ENCODE measurements at regions not wholly inside any gene's neighbourhood (a gene's known extent, or its start where the extent isn't known, plus 50 kb on each side); places are given as distances from the start of the nearest gene placed in this dataset.
"Not testable (repeated sequence)": the region's sequence is repeated elsewhere in the genome, so short reads cannot be mapped to it uniquely, and the experiment has no call there.

DNA sequence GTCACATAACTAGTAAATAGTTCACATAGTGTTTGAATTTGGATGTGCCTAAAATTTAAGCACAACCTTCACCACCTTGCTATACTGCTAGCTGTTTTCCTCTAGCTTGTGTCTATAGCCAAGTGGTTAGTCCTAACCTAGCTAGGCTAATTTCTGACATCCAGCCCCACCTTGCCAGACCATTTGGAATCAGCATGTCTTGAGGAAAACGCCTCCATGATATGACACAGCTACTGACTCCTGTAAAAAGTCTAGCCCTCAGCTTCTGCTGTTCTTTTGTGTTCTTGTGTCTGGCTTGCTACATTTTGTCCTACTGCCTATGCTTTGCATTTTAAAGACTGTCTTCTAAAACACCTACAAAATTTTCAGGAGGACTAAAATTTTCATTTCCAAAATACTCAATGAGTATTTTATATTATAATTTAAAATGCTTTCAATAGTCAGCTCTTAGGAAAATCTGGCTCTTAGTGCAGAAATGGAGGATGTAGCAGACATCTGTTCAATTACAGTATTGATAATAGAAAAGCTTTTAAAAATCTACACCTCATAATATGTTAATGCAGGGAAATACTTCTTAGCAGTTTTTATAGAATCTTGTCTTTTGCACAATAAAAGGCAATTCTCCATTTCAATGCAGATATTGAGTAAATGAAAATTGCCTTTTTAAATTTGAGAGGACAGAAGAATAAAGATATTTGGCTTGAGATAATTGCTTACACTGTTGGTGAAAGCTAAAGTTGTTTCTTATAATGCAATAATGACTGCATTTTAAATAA, 160.8 kb upstream of the APP start:
- no peak for DNase-seq (ENCODE audit: low read depth)

DNA sequence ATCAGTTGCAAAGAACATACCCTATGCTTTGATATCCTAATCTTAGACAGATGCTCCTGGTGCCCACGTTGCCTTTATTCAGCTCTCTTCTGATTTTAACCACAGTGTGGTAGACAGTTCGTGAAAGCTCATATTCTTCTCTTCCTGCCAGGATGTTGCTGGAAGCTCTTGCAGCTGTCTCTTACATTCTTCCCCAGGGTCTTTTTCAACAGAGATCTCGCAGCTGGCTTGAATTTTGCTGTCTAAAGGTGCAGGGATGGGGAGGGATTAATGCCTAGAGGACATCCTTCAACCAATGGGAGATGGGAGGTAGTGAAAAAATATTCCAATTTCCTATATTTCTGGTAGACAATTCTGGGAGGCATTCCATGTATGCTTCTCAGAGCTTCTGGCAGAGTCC, 150.0 kb upstream of the APP start:
- DNase-seq (ENCODE audit: low read depth), result no peak

DNA sequence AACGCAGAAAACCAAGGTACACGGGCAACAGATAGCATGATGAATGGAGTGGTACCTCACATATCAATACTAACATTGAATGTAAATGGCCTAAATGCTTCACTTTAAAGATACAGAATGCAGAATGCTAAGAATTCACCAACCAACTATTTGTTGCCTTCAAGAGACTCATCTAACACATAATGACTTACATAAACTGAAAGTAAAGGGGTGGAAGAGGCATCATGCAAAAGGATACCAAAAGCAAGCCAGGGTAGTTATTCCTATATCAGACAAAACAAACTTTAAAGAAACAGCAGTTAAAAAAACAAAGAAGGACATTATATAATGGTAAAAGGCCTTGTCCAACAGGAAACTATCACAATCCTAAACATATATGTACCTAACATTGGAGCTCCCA, 137.1 kb upstream of the APP start:
- DNase-seq (ENCODE audit: low read depth), result no peak

DNA sequence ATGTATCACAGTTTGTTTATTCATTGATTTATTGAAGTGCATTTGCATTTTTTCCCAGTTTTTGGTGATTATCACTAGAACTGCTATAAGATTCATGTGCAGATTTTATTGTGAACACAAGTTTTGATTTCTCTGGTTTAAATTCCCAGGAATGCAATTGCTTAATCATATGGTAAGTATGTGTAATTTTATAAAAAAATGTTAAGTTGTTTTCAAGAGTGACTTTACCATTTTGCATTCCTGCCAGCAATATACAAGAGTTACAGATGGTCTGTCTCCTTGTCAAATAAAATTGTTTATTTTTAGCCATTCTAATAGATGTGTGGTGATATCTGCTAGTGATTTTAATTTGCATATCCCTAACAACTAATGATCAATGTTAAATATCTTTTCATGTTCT, 127.3 kb upstream of the APP start:
- no peak for DNase-seq (ENCODE audit: low read depth)

DNA sequence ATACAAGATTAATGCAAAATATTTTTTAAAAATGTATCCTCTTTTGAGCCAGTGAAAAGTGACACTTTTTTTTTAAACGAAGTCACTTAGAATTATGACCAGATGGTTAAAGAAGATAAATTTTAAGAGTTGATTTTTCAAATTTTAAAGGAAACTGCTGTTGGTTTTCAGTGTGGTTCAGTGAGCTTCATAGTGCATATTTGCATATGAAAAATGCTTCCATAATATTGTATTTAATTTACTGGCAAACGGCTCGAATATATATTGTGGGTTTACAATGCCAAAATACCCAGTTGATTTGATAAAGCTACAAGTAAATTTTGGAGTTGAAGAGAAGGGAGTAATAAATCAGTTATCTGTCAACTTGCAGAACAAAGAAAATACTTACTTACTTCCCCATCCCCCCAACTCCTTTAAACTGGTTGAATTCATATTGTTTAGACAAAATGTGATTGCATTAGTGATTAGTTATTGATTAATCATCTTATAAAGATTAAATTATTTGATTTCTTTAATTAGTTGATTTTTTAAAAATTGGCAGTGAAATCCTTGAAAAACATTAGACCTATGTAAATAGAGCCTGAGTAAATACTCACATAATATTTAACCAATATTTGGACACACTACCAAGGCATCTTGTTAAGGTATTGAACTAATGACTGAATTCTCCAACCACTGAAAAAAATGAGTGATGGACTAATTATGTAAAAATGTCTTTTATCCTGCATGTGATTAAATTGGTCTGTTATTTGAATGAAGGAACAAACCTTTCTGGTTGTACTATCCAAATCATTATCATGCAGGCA, 122.8 kb upstream of the APP start:
- no peak for DNase-seq (ENCODE audit: low read depth)

DNA sequence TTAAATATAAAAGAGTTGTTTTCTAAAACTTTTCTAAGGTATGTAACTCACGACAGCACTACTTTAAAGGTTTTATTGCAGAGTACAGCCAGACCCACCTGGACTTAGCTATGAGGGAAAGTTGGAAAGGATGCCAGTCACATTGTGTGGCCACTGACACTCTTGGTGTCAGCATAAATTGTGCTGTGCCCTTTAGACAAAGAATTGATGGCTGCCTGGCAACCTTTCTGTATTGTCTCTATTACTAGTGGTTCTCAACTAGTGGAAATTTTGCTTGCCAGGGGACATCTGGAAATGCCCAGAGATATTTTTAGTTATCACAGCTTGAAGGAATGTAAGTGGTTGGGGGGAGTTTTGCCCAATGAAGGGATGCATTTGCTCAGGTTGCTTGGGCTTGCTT, 117.5 kb upstream of the APP start:
- DNase-seq (ENCODE audit: low read depth), result no peak

DNA sequence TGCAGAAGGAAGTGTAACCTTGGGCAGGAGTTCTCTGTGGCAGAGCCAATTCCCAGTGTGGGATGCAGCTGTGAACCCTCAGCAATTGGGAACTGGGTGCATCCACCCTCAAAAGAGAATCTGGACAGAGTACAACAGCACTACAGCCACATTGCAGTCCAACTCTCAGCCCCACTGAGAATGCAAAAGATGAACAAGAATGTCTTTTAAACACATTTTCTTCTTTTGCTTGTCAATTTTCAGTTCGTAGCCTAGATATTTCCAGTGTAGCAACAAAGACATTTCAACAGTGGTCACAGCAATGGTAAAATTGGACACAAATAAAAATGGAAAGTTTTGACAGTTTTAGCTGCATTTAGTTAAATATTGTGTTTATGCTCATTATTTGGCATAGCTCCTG, 114.0 kb upstream of the APP start:
- DNase-seq (ENCODE audit: low read depth), result no peak

DNA sequence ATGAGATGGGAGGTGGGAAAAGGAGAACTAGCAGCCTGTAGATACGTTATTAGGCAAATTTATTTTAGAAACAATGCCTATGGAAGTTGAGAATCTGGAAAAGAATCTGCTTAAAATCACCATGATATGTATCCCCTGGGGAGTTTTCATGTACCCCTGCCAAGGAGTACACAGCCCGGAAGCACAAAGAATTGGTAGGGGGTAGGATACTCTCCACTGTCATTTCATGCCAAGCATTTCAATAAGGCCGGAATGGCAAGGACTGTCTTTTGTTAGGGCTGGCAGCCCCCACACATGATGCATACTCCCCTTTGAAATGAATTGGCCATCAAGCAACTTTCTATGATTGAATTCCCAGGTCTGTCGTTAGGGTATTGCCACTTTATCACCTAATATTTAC, 111.5 kb upstream of the APP start:
- no peak for DNase-seq (ENCODE audit: low read depth)

DNA sequence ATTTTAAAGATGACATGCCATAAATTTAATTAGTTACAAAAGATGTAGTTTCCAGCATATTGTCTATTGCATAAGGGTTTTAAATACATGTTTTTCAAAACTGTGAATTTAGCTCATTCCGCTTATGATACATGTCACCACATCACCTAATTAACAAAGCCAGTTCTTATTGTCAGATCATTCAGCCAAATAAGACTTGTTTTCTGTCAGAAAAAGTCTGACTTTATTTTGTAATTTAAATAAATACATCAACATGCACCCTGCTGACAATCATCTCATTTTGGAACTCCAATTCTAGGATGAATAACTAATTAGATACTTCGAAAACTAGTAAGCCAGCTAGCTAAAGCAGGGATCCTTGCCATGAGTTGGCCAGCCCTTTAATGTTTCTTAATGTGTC, 110.9 kb upstream of the APP start:
- DNase-seq (ENCODE audit: low read depth), result no peak

DNA sequence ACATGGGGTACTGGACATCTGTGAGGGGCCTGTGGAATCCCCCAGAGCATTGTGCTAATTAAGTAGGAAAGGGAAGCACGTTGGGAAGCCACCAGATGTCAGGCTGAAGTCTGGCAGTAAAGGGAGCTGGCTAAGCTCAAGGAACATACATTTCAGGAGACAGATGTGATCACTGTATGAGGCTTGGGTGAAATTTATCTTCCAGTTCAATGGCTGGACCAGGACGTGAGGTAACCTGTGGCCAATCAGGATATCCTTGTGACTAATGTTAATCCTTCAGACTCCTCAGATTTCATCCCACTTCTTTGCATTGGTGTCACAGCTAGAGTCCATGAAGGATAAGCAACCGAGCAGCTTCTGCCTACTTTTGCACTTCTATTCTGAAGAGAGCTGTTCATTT, 110.2 kb upstream of the APP start:
- peak; percentile 1 for DNase-seq (ENCODE audit: low read depth)

DNA sequence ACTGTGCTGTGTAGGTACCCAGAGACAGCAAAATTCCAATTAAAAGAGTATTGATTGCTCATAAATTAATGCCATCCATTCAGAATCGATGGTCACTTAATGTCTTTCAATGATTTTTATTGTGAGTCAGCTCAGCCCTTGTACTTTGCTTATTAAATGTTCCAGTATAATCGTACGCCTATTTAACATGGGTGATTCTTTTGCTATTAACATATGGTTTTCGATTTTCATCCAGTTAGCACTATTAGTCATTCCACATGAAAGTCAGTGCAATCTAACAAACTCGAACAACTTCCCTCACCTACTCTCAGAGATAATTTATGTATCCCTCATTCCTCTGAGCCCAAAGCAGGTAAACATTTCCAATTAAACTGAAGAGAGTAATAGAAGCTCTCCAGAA, 109.6 kb upstream of the APP start:
- no peak for DNase-seq (ENCODE audit: low read depth)

DNA sequence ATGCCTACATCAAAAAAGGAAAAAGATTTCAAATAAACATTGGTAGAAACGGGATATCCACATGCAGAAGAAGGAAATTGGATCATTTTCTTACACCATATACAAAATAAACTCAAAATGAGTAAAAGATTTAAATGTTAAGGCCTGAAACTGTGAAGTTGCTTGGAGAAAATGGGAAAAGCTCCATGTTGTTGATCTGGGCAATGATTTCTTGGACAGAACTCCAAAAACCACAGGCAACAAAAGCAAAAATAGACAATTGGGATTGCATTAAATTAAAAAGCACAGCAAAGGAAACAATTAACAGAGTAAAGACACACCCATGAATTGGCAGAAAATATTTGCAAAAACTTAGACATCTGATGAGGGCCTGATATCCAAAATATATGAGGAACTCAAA, 105.2 kb upstream of the APP start:
- no peak for DNase-seq (ENCODE audit: low read depth)

DNA sequence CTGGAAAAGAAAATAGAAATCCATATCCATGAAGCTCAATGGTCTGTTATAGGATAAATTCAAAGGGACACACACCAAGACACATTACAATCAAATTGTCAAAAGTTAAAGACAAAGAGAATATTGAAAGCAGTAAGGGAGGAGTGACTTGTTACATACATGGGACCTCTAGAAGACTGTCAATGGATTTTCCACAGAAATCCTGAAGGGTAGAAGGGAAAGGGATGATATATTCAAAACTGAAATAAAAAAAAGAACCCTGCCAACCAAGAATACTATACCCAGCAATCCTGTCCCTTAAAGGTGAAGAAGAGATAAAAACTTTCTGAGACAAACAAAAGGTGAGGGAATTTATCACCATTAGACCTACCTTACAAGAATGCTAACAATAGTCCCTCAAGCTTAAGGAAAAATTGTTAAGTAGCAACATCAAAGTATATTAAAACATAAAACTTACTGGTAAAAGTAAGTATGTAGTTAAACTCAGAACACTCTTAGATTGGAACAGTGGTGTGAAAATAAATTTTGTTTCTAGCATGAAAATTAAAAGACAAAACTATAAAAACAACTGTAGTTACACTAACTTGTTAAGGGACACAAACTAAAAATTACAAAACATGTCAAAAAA, 103.2 kb upstream of the APP start:
- no peak for DNase-seq (ENCODE audit: low read depth)

DNA sequence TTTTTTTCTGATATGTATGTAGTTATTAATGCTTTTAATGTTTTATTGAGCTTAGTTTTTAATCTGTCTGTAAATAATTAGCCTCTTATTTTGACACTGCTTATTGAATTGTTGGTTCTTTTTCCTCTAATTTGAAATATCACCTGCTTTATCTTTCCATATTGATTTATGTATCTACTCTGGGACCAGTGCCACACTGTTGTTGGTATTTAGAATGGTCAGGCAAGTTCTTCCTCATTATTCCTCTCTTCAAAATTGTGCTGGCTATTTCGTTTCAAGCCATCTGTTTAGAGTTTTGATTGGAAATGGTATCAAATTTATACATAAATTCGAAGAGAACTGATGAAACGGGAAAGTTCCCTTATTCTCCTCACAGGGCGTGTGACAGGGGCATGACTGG, 96.8 kb upstream of the APP start:
- DNase-seq (ENCODE audit: low read depth), result no peak

DNA sequence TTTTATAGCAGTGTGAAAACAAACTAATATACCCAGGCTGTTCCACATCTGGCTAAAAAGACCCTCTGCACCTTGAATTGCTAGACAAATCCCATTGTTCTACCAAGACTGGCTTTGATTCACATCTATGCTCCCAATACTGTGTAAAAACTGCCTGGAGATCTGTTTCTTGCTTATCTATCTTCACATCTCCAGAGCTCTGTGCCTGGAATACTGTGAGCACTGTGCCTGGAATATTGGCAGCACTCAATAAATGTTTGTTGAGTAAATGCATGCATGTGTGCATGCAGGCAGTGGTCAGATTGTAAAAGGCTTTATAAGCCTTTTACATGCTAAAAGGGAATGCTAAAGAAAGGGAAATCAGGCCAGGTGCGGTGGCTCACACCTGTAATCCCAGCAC, 75.5 kb upstream of the APP start:
- no peak for DNase-seq (ENCODE audit: low read depth)

DNA sequence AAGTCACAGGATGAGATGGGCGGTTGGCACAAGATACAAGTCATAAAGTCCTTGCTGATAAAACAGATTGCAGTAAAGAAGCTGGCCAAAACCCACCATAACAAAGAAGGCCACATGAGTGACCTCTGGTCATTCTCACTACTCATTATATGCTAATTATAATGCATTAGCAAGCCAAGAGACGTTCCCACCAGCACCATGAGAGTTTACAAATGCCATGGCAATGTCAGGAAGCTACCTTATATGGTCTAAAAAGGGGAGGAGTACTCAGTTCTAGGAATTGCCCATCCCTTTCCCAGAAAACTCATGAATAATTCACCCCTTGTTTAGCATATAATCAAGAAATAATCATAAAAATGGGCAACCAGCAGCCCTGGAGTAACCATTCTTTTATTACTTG, 74.9 kb upstream of the APP start:
- DNase-seq (ENCODE audit: low read depth), result no peak

DNA sequence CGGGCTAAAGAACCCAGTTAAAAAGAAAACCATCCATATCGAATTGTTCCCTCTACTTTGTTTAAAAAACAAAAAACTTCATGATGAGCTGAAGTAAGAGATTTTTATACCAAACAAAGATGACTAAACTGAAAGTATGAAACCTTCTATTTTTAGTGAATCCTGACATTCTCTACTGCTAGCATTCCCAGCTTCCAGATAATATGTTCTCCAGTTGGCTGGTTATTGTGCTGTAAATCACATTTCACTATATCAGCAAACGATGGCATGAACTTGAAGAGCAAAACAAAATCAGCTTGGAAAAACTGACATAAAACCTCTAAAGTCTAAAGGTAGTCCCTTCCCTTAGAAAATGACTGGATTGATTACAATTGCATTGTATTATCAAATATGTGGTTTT, 68.1 kb upstream of the APP start:
- DNase-seq (ENCODE audit: low read depth), result no peak

DNA sequence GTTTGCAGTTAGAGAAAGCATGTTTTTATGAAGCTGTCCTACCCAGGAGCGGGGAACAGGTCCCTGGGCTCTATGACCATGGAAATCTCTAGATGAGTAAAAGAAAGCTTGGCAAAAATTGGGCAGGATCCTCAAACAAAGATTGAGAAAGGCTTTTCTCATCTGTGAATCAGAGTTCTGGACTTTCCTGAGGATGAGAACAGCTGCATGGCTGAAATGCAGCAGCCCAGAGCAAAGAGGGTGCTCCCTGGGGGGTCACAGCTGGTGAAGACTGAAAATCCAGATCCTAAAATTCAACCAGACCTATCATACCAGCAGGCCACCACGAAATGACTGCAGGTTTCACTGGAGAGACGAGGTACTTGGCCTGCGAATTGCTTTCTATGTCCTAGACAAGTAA, 65.7 kb upstream of the APP start:
- no peak for DNase-seq (ENCODE audit: low read depth)

DNA sequence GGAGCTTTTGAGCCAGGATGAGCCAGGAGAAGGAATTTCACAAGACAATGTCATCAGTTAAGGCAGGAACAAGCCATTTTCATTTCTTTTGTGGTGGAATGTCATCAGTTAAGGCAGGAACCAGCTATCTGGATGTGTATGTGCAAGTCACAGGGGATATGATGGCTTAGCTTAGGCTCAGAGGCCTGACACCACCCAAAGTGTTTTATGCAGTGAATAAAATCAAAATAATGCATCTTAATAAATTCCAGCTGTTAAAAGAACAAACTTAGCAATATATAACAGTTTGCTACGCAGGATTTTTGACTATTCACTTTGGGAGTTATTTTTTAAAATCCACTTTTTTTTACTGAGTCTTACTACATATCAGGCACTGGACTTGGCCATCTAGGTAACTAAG, 62.7 kb upstream of the APP start:
- DNase-seq (ENCODE audit: low read depth), result not testable (repeated sequence)

DNA sequence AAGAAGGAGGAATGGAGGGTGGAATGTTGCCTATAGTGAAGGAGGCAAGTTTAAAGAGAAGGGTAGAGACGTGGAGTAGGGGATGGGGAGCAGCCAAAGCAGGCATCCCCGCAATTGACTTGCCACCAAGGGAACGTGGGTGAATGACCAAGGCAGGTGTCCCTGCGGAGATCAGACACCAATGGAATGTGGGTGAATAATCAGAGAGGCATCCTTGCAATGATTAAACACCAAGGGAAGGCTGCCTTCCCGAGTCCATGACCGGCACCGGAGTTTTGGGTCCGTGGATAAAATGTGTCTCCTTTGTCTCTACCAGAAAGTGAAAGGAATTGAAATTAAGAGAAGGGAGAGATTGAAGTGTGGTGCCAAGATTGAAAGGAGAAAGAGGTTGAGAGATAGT, 61.9 kb upstream of the APP start:
- not testable (repeated sequence) for DNase-seq (ENCODE audit: low read depth)

DNA sequence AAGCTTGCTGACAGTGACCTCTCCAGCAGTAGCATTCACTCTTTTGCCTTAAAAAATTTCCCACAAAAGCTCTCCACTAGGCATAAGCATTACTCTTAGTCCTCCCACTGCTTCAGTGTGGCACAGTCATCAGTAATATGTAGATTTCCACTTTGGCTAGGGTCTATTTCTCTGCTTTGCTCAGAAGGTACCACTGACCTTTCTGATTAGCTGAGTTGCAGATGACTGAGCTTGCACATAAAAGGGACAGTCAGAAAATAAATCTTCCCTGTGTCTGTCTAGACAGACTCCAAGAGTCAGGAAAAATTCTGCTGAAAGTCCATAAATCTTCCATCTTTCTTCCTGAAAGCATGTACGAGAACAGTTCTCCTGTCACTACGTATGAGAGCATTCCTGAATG, 56.6 kb upstream of the APP start:
- no peak for DNase-seq (ENCODE audit: low read depth)

DNA sequence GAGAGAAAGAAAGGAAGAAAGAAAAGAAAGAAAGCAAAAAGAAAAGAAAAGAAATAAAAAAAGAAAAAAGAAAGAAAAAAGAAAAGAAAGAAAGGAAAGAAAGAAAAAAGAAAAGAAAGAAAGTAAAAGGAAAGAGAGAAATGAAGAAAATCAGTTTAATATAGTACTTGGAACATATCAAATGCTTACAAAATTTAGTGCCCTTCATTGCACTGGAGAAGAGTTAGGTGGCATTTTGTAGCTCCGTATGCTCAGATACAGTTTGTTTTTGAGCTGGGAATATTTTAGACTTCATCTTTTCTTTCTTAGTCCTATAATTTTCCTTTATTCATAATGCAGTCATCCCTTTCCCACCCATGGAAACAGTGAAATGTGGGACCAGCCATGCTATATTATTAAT, 56.2 kb upstream of the APP start:
- DNase-seq (ENCODE audit: low read depth), result no peak

DNA sequence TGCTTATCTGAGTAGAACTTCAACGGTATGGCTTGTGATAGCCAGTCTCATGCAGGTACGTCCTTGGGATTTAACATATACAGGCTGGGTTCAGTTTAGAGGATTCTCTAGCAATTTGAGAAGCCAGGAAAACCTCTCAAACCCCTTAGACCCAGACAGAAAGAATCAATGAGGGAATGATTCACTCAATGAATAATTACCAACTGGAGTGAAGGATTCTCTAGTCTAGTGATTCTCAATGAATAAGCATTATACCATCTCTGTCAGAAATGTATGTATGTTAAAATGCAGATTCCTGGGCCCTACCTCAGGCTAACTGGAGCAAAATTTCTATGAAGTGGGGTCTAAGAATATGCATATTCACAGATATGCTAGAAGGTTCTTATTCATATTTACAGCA, 54.5 kb upstream of the APP start:
- peak; percentile 26 for DNase-seq (ENCODE audit: low read depth)
